ENCODE measurements at regions not wholly inside any gene's neighbourhood (a gene's known extent, or its start where the extent isn't known, plus 50 kb on each side); places are given as distances from the start of the nearest gene placed in this dataset.

DNA sequence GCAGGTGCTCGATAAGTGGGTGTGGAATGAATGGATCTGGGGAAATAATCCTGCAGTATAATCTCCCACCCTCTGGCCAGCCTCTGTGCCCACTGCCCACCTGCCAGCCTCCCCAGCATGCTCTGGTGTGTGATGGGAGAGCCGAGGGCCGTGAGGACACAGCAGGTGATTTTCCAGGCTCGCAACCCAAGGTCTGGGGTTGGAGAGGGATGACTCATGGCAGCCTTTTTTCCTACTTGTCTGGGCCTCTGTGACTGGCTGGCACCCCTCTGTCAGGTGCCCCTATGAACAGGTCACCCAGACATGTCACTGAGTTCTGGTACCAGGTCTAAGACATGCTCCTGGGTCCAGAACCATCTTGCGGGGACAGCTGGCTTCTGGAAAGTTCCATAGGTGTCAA lies 385.7 kb upstream of the TNRC6C start:
- TF ChIP-seq, protein P1, sequence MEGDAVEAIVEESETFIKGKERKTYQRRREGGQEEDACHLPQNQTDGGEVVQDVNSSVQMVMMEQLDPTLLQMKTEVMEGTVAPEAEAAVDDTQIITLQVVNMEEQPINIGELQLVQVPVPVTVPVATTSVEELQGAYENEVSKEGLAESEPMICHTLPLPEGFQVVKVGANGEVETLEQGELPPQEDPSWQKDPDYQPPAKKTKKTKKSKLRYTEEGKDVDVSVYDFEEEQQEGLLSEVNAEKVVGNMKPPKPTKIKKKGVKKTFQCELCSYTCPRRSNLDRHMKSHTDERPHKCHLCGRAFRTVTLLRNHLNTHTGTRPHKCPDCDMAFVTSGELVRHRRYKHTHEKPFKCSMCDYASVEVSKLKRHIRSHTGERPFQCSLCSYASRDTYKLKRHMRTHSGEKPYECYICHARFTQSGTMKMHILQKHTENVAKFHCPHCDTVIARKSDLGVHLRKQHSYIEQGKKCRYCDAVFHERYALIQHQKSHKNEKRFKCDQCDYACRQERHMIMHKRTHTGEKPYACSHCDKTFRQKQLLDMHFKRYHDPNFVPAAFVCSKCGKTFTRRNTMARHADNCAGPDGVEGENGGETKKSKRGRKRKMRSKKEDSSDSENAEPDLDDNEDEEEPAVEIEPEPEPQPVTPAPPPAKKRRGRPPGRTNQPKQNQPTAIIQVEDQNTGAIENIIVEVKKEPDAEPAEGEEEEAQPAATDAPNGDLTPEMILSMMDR (IDR thresholded peaks at IDR 0.05) = no peak
- TF ChIP-seq POLR2A (IDR thresholded peaks at IDR 0.05) (no peak), POLR2AphosphoS5 (IDR thresholded peaks at IDR 0.05) (no peak), EP300 (IDR thresholded peaks at IDR 0.05) (no peak)

All from upper lobe of left lung (tissue), 4 donors.